ENCODE measurements at regions not wholly inside any gene's neighbourhood (a gene's known extent, or its start where the extent isn't known, plus 50 kb on each side); places are given as distances from the start of the nearest gene placed in this dataset.

DNA sequence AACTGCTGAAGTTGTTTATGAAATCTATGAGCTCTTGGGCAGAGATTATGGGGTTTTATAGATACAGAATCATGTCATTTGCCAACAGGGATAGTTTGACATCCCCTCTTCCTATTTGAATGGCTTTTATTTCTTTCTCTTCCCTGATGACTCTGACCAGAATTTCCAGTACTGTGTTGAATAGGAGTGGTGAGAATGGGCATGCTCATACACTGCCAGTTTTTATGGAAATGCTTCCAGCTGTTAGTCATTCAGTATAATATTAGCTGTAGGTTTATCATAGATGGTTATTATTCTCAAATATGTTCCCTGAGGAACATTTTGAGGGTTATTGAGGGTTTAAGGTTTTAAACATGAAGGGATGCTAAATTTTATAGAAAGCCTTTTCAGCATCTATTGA lies 121.2 kb downstream of the NR4A2 start:
- Histone ChIP-seq H3K4me3 (ENCODE audit: low read depth in 2 of 2, low read length in 1 of 2) (no peak overlapping the region), H3K9me2 (no peaks in the 10 kb centered on the region), H3K4me2 (no peak overlapping the region), H2AFZ (ENCODE audit: low read depth) (no peak overlapping the region), H4K20me1 (ENCODE audit: insufficient read depth) (no peaks in the 10 kb centered on the region), H3K27ac (ENCODE audit: low read depth in 2 of 2, low read length in 1 of 2) (no peak overlapping the region), H3K79me2 (ENCODE audit: insufficient read depth) (no peaks in the 10 kb centered on the region), H3K27me3 (ENCODE audit: insufficient read depth) (no peaks in the 10 kb centered on the region), H3K36me3 (replicated peaks in 1 of 2; ENCODE audit: control insufficient read depth in 1 of 2, insufficient read depth in 2 of 2, low read length in 1 of 2) (no peaks in the 10 kb centered on the region), H3K9ac (no peak overlapping the region), H3F3A (replicated peaks; ENCODE audit: insufficient read depth) (no peaks in the 10 kb centered on the region), H3K4me1 (ENCODE audit: control insufficient read depth in 1 of 2, insufficient read depth in 2 of 2, low read depth in 1 of 2, low read length in 1 of 2) (no peaks in the 10 kb centered on the region), H3K9me3 (no peaks in the 10 kb centered on the region)
- no peak for TF ChIP-seq FOXJ3 (CRISPR knock-in tag; IDR thresholded peaks at IDR 0.05)
- no peak for TF ChIP-seq CHD2 (IDR thresholded peaks at IDR 0.05; ENCODE audit: low read length, partially characterized antibody)
- no peak for TF ChIP-seq JUND (IDR thresholded peaks at IDR 0.05)
- TF ChIP-seq MXI1 (IDR thresholded peaks at IDR 0.05; ENCODE audit: low read depth, low read length): no peak
- no peak for TF ChIP-seq ELF1 (IDR thresholded peaks at IDR 0.05)
- TF ChIP-seq USF1 (IDR thresholded peaks at IDR 0.05; ENCODE audit: borderline replicate concordance, low read depth): no peak
- no peak for TF ChIP-seq MEF2A (IDR thresholded peaks at IDR 0.05; ENCODE audit: borderline replicate concordance, low read depth)
- TF ChIP-seq YY1 (IDR thresholded peaks at IDR 0.05; ENCODE audit: low read depth): no peak
- TF ChIP-seq RXRA (IDR thresholded peaks at IDR 0.05; ENCODE audit: borderline replicate concordance, low read depth): no peak
- TF ChIP-seq REST (IDR thresholded peaks at IDR 0.05; ENCODE audit: low read depth, low read length): no peak
- no peak for TF ChIP-seq SMC3 (IDR thresholded peaks at IDR 0.05; ENCODE audit: low read depth, low read length)
- TF ChIP-seq POLR2AphosphoS5 (IDR thresholded peaks at IDR 0.05; ENCODE audit: low read depth, low read length): no peak
- DNase-seq: no peak
- ChIA-PET POLR2A (no interaction called here), CTCF (interaction anchor here (1.8 kb wide), 1 partner anchor 10 kb away, joined by 4 read pairs; no protein-coding TSS in a partner anchor)

DNA sequence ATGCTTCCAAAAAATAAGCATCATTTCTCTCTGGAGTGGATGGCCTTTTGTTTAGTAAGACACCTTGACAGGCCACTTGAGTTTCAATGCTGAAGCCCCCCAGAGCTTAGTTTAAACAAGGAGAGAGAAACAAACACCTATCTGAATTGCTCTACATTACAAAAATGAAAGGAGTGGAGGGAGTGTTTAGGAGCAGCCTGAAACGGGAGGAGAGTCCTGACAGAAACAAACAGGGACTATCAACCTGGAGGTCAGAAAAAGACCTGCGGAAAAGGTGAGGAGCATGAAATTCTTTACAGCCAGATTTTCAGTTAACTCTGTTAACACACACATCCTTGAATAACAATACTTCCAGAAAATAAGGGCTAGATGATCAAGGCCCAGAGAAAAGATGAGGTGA lies 126.2 kb downstream of the NR4A2 start:
- WGBS (ENCODE audit: low lambda C conversion rate): 9% methylated on average over 2 of the region's 2 CpGs
- no peaks in the 10 kb centered on the region for H3K36me3 ChIP-seq (replicated peaks in 1 of 2; ENCODE audit: control insufficient read depth in 1 of 2, insufficient read depth in 2 of 2, low read length in 1 of 2)
- H3K27me3 ChIP-seq (ENCODE audit: insufficient read depth): no peaks in the 10 kb centered on the region
- no peak overlapping the region for H3K9ac ChIP-seq
- TF ChIP-seq POLR2AphosphoS5 (IDR thresholded peaks at IDR 0.05; ENCODE audit: low read depth, low read length) (no peak), FOXJ3 (CRISPR knock-in tag; IDR thresholded peaks at IDR 0.05) (no peak), TAF1 (IDR thresholded peaks at IDR 0.05; ENCODE audit: borderline replicate concordance, low read depth, low read length) (no peak), RFX5 (IDR thresholded peaks at IDR 0.05; ENCODE audit: low read length) (no peak), USF1 (IDR thresholded peaks at IDR 0.05; ENCODE audit: borderline replicate concordance, low read depth) (no peak), SIN3A (IDR thresholded peaks at IDR 0.05; ENCODE audit: borderline replicate concordance, low read depth, low read length) (no peak), MEF2A (IDR thresholded peaks at IDR 0.05; ENCODE audit: borderline replicate concordance, low read depth) (no peak), SMC3 (IDR thresholded peaks at IDR 0.05; ENCODE audit: low read depth, low read length) (no peak), RAD21 (IDR thresholded peaks at IDR 0.05; ENCODE audit: low read length) (no peak), RCOR1 (IDR thresholded peaks at IDR 0.05; ENCODE audit: low read length) (no peak)
- TF ChIP-seq, protein P1, sequence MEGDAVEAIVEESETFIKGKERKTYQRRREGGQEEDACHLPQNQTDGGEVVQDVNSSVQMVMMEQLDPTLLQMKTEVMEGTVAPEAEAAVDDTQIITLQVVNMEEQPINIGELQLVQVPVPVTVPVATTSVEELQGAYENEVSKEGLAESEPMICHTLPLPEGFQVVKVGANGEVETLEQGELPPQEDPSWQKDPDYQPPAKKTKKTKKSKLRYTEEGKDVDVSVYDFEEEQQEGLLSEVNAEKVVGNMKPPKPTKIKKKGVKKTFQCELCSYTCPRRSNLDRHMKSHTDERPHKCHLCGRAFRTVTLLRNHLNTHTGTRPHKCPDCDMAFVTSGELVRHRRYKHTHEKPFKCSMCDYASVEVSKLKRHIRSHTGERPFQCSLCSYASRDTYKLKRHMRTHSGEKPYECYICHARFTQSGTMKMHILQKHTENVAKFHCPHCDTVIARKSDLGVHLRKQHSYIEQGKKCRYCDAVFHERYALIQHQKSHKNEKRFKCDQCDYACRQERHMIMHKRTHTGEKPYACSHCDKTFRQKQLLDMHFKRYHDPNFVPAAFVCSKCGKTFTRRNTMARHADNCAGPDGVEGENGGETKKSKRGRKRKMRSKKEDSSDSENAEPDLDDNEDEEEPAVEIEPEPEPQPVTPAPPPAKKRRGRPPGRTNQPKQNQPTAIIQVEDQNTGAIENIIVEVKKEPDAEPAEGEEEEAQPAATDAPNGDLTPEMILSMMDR (IDR thresholded peaks at IDR 0.05): no peak
- TF ChIP-seq, protein P2, sequence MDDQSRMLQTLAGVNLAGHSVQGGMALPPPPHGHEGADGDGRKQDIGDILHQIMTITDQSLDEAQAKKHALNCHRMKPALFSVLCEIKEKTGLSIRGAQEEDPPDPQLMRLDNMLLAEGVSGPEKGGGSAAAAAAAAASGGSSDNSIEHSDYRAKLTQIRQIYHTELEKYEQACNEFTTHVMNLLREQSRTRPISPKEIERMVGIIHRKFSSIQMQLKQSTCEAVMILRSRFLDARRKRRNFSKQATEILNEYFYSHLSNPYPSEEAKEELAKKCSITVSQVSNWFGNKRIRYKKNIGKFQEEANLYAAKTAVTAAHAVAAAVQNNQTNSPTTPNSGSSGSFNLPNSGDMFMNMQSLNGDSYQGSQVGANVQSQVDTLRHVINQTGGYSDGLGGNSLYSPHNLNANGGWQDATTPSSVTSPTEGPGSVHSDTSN (IDR thresholded peaks at IDR 0.05): no peak
- no peak overlapping the region for H3K4me3 ChIP-seq (ENCODE audit: low read depth in 2 of 2, low read length in 1 of 2)
- ChIA-PET POLR2A (no interaction called here), CTCF (no interaction called here)
- no peaks in the 10 kb centered on the region for H3K79me2 ChIP-seq (ENCODE audit: insufficient read depth)
- no peak overlapping the region for H2AFZ ChIP-seq (ENCODE audit: low read depth)
- no peaks in the 10 kb centered on the region for H3K9me3 ChIP-seq
- H3K27ac ChIP-seq (ENCODE audit: low read depth in 2 of 2, low read length in 1 of 2): no peak overlapping the region
- no peaks in the 10 kb centered on the region for H3K9me2 ChIP-seq
- H3K4me1 ChIP-seq (ENCODE audit: control insufficient read depth in 1 of 2, insufficient read depth in 2 of 2, low read depth in 1 of 2, low read length in 1 of 2): no peaks in the 10 kb centered on the region
- no peaks in the 10 kb centered on the region for H3F3A ChIP-seq (replicated peaks; ENCODE audit: insufficient read depth)
- no peak overlapping the region for H3K4me2 ChIP-seq
- H4K20me1 ChIP-seq (ENCODE audit: insufficient read depth): no peaks in the 10 kb centered on the region
- no peak for DNase-seq
